RWPE2 (cell line): ENCODE measurements at regions not wholly inside any gene's neighbourhood (a gene's known extent, or its start where the extent isn't known, plus 50 kb on each side); places are given as distances from the start of the nearest gene placed in this dataset.

Experiments
- ATAC-seq: fragments of 200-7000 bp; cut with Tn5 transposase; 3 replicates; pipeline ENCODE4 v1.9.1; 2021; ENCODE audit warnings: low read depth
- DNase-seq: peaks from one replicate; pipeline ENCODE4 v3.0.0-alpha.2; 2020; ENCODE audit warnings: low spot score
- H3K27ac ChIP-seq: fragments of 450-650 bp; 2 replicates; pipeline ENCODE4 v1.5.1; 2017; ENCODE audit warnings: mild to moderate bottlenecking; ENCODE audit not compliant: poor library complexity, severe bottlenecking
- H3K27me3 ChIP-seq: fragments of 250-450 bp; sonication (Bioruptor Pico); 2 replicates; pipeline ENCODE4 v1.5.1; 2021; ENCODE audit warnings: mild to moderate bottlenecking, moderate library complexity; ENCODE audit not compliant: insufficient read depth, poor library complexity, severe bottlenecking
- H3K36me3 ChIP-seq: fragments of 250-450 bp; sonication (Bioruptor Pico); 2 replicates; pipeline ENCODE4 v1.5.1; 2020; ENCODE audit warnings: low read depth, mild to moderate bottlenecking, moderate library complexity
- H3K4me1 ChIP-seq: fragments of 250-450 bp; sonication (Bioruptor Pico); 2 replicates; pipeline ENCODE4 v1.5.1; 2021; ENCODE audit warnings: mild to moderate bottlenecking, moderate library complexity; ENCODE audit not compliant: insufficient read depth, poor library complexity, severe bottlenecking
- H3K4me3 ChIP-seq: fragments of 250-450 bp; sonication (Bioruptor Pico); 2 replicates; pipeline ENCODE4 v1.5.1; 2021; ENCODE audit warnings: mild to moderate bottlenecking, moderate library complexity; ENCODE audit not compliant: severe bottlenecking
- H3K9me3 ChIP-seq: fragments of 250-450 bp; sonication (Bioruptor Pico); 2 replicates; pipeline ENCODE4 v1.5.1; 2021; ENCODE audit warnings: mild to moderate bottlenecking, moderate library complexity; ENCODE audit not compliant: severe bottlenecking
- TF ChIP-seq, protein P1 (sequence below): fragments of 450-650 bp; IDR thresholded peaks from one replicate; pipeline ENCODE4 v1.5.1; 2017; ENCODE audit warnings: mild to moderate bottlenecking, moderate library complexity; ENCODE audit not compliant: poor library complexity, severe bottlenecking

GRCh38 chr4:141885112-141885511 is 248.7 kb downstream of the IL15 start:
- ATAC-seq, result no peak
- no peak overlapping the region for H3K4me3 ChIP-seq
- H3K4me1 ChIP-seq, result no peaks in the 10 kb centered on the region
- no peaks in the 10 kb centered on the region for H3K36me3 ChIP-seq
- no peaks in the 10 kb centered on the region for H3K9me3 ChIP-seq
- DNase-seq, result no peak
- TF ChIP-seq, protein P1, sequence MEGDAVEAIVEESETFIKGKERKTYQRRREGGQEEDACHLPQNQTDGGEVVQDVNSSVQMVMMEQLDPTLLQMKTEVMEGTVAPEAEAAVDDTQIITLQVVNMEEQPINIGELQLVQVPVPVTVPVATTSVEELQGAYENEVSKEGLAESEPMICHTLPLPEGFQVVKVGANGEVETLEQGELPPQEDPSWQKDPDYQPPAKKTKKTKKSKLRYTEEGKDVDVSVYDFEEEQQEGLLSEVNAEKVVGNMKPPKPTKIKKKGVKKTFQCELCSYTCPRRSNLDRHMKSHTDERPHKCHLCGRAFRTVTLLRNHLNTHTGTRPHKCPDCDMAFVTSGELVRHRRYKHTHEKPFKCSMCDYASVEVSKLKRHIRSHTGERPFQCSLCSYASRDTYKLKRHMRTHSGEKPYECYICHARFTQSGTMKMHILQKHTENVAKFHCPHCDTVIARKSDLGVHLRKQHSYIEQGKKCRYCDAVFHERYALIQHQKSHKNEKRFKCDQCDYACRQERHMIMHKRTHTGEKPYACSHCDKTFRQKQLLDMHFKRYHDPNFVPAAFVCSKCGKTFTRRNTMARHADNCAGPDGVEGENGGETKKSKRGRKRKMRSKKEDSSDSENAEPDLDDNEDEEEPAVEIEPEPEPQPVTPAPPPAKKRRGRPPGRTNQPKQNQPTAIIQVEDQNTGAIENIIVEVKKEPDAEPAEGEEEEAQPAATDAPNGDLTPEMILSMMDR, result no peak
- H3K27ac ChIP-seq, result no peak overlapping the region
- no peaks in the 10 kb centered on the region for H3K27me3 ChIP-seq

DNA sequence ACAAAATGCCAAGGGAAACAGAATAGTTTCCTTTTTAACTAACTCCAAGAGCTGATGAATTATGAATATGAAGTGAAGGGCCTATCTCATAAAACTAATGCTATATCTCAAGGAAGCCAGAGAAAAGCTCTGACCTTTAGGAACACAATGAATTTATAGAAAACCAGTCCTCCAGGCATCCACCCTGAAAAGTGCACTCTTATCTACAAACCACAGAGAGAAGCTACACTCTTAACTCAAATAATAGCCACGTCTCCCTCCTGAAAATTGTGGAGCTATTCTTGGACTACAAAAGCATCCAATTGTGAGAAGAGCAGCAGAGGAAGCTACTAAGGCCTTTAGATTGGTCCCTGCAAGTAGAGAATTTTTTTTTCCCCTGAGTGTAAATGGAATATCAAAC is 253.9 kb downstream of the IL15 start:
- no peak overlapping the region for H3K27ac ChIP-seq
- DNase-seq (no peak), ATAC-seq (no peak)
- no peak overlapping the region for H3K4me3 ChIP-seq
- H3K27me3 ChIP-seq, result no peaks in the 10 kb centered on the region
- TF ChIP-seq, protein P1, result no peak
- H3K9me3 ChIP-seq, result no peaks in the 10 kb centered on the region
- H3K36me3 ChIP-seq, result no peaks in the 10 kb centered on the region
- no peaks in the 10 kb centered on the region for H3K4me1 ChIP-seq

- DNase-seq (no peak), ATAC-seq (no peak)
- Histone ChIP-seq H3K9me3 (no peaks in the 10 kb centered on the region), H3K36me3 (no peaks in the 10 kb centered on the region), H3K27ac (no peak overlapping the region), H3K27me3 (no peaks in the 10 kb centered on the region), H3K4me1 (no peaks in the 10 kb centered on the region), H3K4me3 (no peak overlapping the region)
- TF ChIP-seq, protein P1, result no peak
Measured at GRCh38 chr4:141891260-141892120, 255.1 kb downstream of the IL15 start.

- Histone ChIP-seq H3K27me3 (no peaks in the 10 kb centered on the region), H3K36me3 (no peaks in the 10 kb centered on the region), H3K27ac (no peak overlapping the region), H3K4me1 (no peaks in the 10 kb centered on the region), H3K9me3 (no peaks in the 10 kb centered on the region), H3K4me3 (no peak overlapping the region)
- ATAC-seq, result no peak
- TF ChIP-seq, protein P1, result no peak
- DNase-seq, result no peak
Measured at GRCh38 chr4:141896687-141897086, 260.3 kb downstream of the IL15 start.

- TF ChIP-seq, protein P1, result no peak
Measured at GRCh38 chr4:141898346-141898745, 262.0 kb downstream of the IL15 start.

More at GRCh38 chr4:141898346-141898745, 262.0 kb downstream of the IL15 start:
- H3K4me3 ChIP-seq, result no peak overlapping the region
- no peak for ATAC-seq
- H3K27ac ChIP-seq, result no peak overlapping the region
- DNase-seq, result no peak
- no peaks in the 10 kb centered on the region for H3K4me1 ChIP-seq
- no peaks in the 10 kb centered on the region for H3K36me3 ChIP-seq
- no peaks in the 10 kb centered on the region for H3K9me3 ChIP-seq
- no peaks in the 10 kb centered on the region for H3K27me3 ChIP-seq
